ENCODE measurements at regions not wholly inside any gene's neighbourhood (a gene's known extent, or its start where the extent isn't known, plus 50 kb on each side); places are given as distances from the start of the nearest gene placed in this dataset.

DNA sequence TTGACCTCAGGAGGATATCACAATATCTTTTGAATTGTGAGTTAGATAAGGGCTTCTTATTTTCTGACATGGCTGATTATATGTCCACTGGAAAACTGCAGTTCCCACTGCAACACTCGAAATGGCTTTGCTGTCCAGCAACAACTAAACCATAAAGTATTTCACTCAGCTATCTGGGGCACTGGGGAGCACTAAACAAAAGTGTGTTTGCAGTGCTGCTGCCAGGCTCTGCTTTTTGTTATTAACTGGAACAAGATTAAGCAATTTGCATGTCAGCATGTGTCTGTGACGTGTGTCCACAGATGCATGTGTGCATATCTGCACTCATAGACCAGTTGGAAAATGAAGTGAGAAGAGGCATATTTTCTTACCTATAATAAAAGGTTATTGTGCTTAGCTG, 107.8 kb upstream of the CCN2 start:
- H3K4me1 ChIP-seq (ENCODE audit: control insufficient read depth, insufficient read depth, low read length) = peaks cover 8% of the 10 kb centered on the region; the same call in 1 of the 2 replicates
- no peaks in the 10 kb centered on the region for H3K27me3 ChIP-seq (ENCODE audit: control insufficient read depth, insufficient read depth, low read length)
- H3K9ac ChIP-seq (ENCODE audit: low read depth, low read length) = no peak overlapping the region
- no peak overlapping the region for H3K27ac ChIP-seq (ENCODE audit: low read depth, low read length)
- no peaks in the 10 kb centered on the region for H3K9me3 ChIP-seq (ENCODE audit: control insufficient read depth, insufficient read depth, low read length)
- no peak overlapping the region for H3K4me3 ChIP-seq (ENCODE audit: low read depth, low read length)
- no peaks in the 10 kb centered on the region for H3K36me3 ChIP-seq (ENCODE audit: control insufficient read depth, insufficient read depth, low read length)

DNA sequence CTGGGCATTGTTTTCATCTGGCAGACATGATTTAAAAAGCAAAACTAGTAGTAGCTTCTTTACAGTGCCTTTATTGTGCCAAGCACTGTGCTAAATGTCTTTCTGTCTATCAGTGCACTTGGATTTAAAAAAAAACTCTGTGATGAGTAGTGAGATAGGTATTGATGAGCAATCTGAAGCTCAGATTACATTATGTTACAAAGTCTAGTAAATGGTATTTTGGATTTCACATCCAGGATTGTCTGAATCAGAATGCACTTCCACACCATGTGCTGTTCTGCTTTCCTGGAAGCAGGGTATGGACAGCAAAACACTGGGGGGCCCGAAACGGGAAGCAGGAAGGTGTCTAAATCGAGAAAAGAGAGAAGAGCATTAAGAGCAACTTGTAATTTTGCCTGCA, 103.4 kb upstream of the CCN2 start:
- H3K27me3 ChIP-seq (ENCODE audit: control insufficient read depth, insufficient read depth, low read length) = no peaks in the 10 kb centered on the region
- H3K27ac ChIP-seq (ENCODE audit: low read depth, low read length) = no peak overlapping the region
- no peak overlapping the region for H3K4me3 ChIP-seq (ENCODE audit: low read depth, low read length)
- no peak overlapping the region for H3K9ac ChIP-seq (ENCODE audit: low read depth, low read length)
- H3K36me3 ChIP-seq (ENCODE audit: control insufficient read depth, insufficient read depth, low read length) = no peaks in the 10 kb centered on the region
- H3K9me3 ChIP-seq (ENCODE audit: control insufficient read depth, insufficient read depth, low read length) = no peaks in the 10 kb centered on the region
- H3K4me1 ChIP-seq (ENCODE audit: control insufficient read depth, insufficient read depth, low read length) = no peaks in the 10 kb centered on the region

DNA sequence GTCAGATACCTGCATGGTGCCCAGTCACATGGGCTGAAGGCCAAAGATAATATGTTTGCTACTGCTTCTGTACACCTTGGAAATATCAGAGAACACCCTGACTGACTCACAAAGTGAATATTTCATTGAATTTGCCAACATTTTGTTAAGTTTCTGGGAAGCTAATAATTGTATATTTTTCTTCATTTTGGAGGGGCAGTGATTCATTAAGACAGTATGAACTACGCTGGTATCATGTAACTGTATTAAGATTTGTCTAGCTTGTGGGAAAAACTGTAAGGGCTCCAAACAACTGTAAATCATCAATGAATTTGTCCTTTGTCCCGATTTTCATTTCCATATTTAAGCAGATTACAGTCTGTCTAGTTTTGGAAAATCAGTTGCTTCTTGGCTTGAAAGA, 102.3 kb upstream of the CCN2 start:
- Histone ChIP-seq H3K4me3 (ENCODE audit: low read depth, low read length) (no peak overlapping the region), H3K36me3 (ENCODE audit: control insufficient read depth, insufficient read depth, low read length) (no peaks in the 10 kb centered on the region), H3K27me3 (ENCODE audit: control insufficient read depth, insufficient read depth, low read length) (no peaks in the 10 kb centered on the region), H3K9ac (ENCODE audit: low read depth, low read length) (no peak overlapping the region), H3K4me1 (ENCODE audit: control insufficient read depth, insufficient read depth, low read length) (no peaks in the 10 kb centered on the region), H3K27ac (ENCODE audit: low read depth, low read length) (no peak overlapping the region), H3K9me3 (ENCODE audit: control insufficient read depth, insufficient read depth, low read length) (no peaks in the 10 kb centered on the region)

DNA sequence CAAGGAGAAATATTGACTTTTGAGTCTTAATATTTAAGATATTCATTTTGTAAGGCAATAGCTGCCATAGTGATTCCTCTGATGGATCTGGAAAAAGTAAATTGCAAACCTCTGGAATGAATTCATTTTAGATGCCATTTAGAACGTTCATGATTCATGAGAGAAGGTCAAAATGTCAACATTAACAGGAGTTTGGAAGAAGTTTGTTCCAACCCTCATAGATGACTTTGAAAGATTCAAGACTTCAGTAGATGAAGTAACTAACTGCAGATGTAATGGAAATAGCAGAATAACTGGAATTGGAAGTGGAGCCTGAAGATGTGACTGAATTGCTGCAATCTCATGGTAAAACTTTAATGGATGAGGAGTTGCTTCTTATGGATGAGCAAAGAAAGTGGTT, 100.9 kb upstream of the CCN2 start:
- Histone ChIP-seq H3K4me1 (ENCODE audit: control insufficient read depth, insufficient read depth, low read length) (no peaks in the 10 kb centered on the region), H3K36me3 (ENCODE audit: control insufficient read depth, insufficient read depth, low read length) (no peaks in the 10 kb centered on the region), H3K4me3 (ENCODE audit: low read depth, low read length) (no peak overlapping the region), H3K9me3 (ENCODE audit: control insufficient read depth, insufficient read depth, low read length) (no peaks in the 10 kb centered on the region), H3K27ac (ENCODE audit: low read depth, low read length) (no peak overlapping the region), H3K9ac (ENCODE audit: low read depth, low read length) (no peak overlapping the region), H3K27me3 (ENCODE audit: control insufficient read depth, insufficient read depth, low read length) (no peaks in the 10 kb centered on the region)

DNA sequence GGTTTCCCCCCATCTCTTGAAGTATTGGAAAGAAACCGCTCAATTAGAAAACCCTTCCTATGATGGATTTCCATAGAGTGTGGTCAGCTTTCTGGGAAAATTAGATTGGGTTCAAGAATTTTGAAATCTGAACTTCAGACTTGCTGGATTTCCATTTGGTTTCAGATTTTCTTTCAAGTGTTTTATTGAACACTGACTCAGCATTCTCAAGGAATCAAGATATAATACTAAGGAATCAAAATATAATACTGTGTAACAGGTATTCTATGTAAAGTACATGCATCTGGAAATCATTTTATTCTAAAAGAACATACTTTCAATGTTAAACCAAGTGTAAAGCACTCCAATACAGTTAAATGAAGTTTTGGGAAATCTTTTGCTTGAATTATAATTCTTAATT, 94.7 kb upstream of the CCN2 start:
- no peak overlapping the region for H3K9ac ChIP-seq (ENCODE audit: low read depth, low read length)
- H3K4me1 ChIP-seq (ENCODE audit: control insufficient read depth, insufficient read depth, low read length) = no peaks in the 10 kb centered on the region
- no peaks in the 10 kb centered on the region for H3K9me3 ChIP-seq (ENCODE audit: control insufficient read depth, insufficient read depth, low read length)
- H3K27ac ChIP-seq (ENCODE audit: low read depth, low read length) = no peak overlapping the region
- H3K27me3 ChIP-seq (ENCODE audit: control insufficient read depth, insufficient read depth, low read length) = no peaks in the 10 kb centered on the region
- no peak overlapping the region for H3K4me3 ChIP-seq (ENCODE audit: low read depth, low read length)
- no peaks in the 10 kb centered on the region for H3K36me3 ChIP-seq (ENCODE audit: control insufficient read depth, insufficient read depth, low read length)

DNA sequence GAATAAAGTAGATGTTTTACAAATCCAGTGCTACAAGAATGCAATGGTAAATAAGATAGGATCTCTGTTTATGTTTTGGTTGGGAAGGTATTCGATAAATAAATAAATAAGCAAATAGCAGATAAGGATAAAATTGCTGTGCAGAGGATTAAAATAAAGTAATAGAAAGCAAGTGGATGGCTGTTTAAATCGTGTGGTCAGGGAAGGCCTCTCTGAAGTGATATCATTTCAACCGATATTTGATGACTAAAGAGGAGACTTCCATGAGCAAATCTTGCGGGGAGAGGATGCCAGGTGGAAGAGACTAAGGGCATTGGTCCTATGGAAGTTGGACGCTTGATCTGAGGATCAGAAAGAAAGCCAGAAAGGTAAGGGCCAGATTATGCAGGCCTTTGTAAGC, 92.0 kb upstream of the CCN2 start:
- no peaks in the 10 kb centered on the region for H3K27me3 ChIP-seq (ENCODE audit: control insufficient read depth, insufficient read depth, low read length)
- H3K4me1 ChIP-seq (ENCODE audit: control insufficient read depth, insufficient read depth, low read length) = no peaks in the 10 kb centered on the region
- H3K9me3 ChIP-seq (ENCODE audit: control insufficient read depth, insufficient read depth, low read length) = no peaks in the 10 kb centered on the region
- no peak overlapping the region for H3K9ac ChIP-seq (ENCODE audit: low read depth, low read length)
- no peak overlapping the region for H3K27ac ChIP-seq (ENCODE audit: low read depth, low read length)
- no peak overlapping the region for H3K4me3 ChIP-seq (ENCODE audit: low read depth, low read length)
- H3K36me3 ChIP-seq (ENCODE audit: control insufficient read depth, insufficient read depth, low read length) = no peaks in the 10 kb centered on the region

DNA sequence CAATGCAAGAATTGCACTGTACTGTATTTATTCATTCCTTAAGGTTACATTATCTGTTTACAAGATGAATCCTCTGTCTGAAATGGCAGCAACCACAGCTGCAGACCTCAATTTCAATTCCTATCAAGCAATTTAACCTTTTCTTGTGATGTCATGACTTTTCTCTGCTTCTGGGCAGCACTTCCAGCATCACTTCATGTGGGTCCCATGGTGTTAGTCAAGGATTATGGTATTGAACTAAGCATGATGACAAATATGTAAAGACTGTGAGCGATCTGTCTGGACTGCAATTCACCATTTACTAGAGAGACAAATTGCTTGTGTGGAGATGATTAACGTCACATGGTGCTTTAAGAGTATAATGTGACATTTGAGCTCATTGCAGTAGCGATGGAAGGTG, 90.5 kb upstream of the CCN2 start:
- no peaks in the 10 kb centered on the region for H3K36me3 ChIP-seq (ENCODE audit: control insufficient read depth, insufficient read depth, low read length)
- no peaks in the 10 kb centered on the region for H3K27me3 ChIP-seq (ENCODE audit: control insufficient read depth, insufficient read depth, low read length)
- H3K4me1 ChIP-seq (ENCODE audit: control insufficient read depth, insufficient read depth, low read length) = no peaks in the 10 kb centered on the region
- H3K4me3 ChIP-seq (ENCODE audit: low read depth, low read length) = no peak overlapping the region
- no peak overlapping the region for H3K9ac ChIP-seq (ENCODE audit: low read depth, low read length)
- H3K27ac ChIP-seq (ENCODE audit: low read depth, low read length) = no peak overlapping the region
- H3K9me3 ChIP-seq (ENCODE audit: control insufficient read depth, insufficient read depth, low read length) = no peaks in the 10 kb centered on the region

DNA sequence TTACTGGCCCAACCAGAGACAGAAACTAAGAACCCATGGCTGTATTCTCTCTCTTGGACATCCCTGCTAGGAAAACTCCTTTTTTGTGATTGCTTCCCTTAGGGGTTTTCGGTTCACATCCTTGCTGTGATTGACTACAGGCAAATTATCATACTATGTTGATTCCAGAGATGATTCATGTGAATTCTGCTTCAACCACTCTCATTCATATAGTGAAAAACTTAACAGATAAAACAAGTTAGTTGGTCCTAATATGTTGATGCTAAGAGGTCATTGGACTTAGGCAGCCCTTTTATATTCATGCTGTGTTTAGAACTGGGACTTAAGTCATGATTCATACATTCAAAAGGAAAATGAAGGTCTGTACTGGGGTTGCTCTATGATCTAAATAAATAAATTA, 76.9 kb upstream of the CCN2 start:
- no peaks in the 10 kb centered on the region for H3K9me3 ChIP-seq (ENCODE audit: control insufficient read depth, insufficient read depth, low read length)
- no peak overlapping the region for H3K4me3 ChIP-seq (ENCODE audit: low read depth, low read length)
- H3K27me3 ChIP-seq (ENCODE audit: control insufficient read depth, insufficient read depth, low read length) = no peaks in the 10 kb centered on the region
- no peak overlapping the region for H3K9ac ChIP-seq (ENCODE audit: low read depth, low read length)
- no peak overlapping the region for H3K27ac ChIP-seq (ENCODE audit: low read depth, low read length)
- peaks cover 18% of the 10 kb centered on the region for H3K4me1 ChIP-seq (ENCODE audit: control insufficient read depth, insufficient read depth, low read length)
- no peaks in the 10 kb centered on the region for H3K36me3 ChIP-seq (ENCODE audit: control insufficient read depth, insufficient read depth, low read length)

DNA sequence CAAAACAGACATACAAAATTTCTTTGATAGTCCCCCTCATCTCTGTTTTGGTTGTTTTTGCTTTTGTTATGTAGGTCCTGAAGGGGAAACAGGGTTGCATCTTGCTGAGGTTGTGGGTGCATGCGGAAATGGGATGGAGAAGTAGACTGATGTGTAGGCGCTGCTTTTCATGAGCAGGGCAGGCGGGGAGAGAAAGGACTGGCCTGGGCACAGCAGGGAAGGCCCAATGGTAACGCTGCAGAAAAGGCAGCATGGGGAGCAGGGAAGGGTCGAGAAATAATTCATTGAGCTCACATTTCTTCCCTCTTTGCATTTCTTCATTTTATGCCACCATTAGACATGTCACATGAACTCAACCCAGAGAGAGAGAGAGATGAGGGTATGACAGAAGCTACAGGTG, 74.3 kb upstream of the CCN2 start:
- Histone ChIP-seq H3K9me3 (ENCODE audit: control insufficient read depth, insufficient read depth, low read length) (no peaks in the 10 kb centered on the region), H3K4me1 (ENCODE audit: control insufficient read depth, insufficient read depth, low read length) (peaks cover 31% of the 10 kb centered on the region), H3K9ac (ENCODE audit: low read depth, low read length) (no peak overlapping the region), H3K36me3 (ENCODE audit: control insufficient read depth, insufficient read depth, low read length) (no peaks in the 10 kb centered on the region), H3K4me3 (ENCODE audit: low read depth, low read length) (no peak overlapping the region), H3K27ac (ENCODE audit: low read depth, low read length) (no peak overlapping the region), H3K27me3 (ENCODE audit: control insufficient read depth, insufficient read depth, low read length) (no peaks in the 10 kb centered on the region)

DNA sequence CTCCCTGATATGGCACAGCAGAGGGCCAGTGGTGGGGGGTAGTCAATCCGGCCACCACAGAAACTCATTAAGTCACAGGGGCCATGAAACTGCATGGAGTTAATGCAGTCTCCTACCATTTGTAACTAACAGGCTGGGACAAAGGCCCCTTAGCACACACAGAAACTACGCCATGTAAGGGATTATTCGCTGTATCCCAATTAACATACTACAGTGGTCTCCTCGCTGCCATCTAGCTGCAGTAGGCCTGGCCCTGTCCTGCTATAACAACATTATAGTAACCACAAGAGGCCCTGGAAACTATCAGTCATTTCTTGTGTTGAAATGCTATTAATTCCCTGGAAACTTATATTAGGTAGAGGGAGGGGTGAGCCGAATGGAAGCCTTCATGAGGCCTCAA, 72.3 kb upstream of the CCN2 start:
- Histone ChIP-seq H3K4me1 (ENCODE audit: control insufficient read depth, insufficient read depth, low read length) (peaks cover 31% of the 10 kb centered on the region), H3K36me3 (ENCODE audit: control insufficient read depth, insufficient read depth, low read length) (no peaks in the 10 kb centered on the region), H3K9ac (ENCODE audit: low read depth, low read length) (no peak overlapping the region), H3K4me3 (ENCODE audit: low read depth, low read length) (no peak overlapping the region), H3K27ac (ENCODE audit: low read depth, low read length) (no peak overlapping the region), H3K27me3 (ENCODE audit: control insufficient read depth, insufficient read depth, low read length) (no peaks in the 10 kb centered on the region), H3K9me3 (ENCODE audit: control insufficient read depth, insufficient read depth, low read length) (no peaks in the 10 kb centered on the region)

DNA sequence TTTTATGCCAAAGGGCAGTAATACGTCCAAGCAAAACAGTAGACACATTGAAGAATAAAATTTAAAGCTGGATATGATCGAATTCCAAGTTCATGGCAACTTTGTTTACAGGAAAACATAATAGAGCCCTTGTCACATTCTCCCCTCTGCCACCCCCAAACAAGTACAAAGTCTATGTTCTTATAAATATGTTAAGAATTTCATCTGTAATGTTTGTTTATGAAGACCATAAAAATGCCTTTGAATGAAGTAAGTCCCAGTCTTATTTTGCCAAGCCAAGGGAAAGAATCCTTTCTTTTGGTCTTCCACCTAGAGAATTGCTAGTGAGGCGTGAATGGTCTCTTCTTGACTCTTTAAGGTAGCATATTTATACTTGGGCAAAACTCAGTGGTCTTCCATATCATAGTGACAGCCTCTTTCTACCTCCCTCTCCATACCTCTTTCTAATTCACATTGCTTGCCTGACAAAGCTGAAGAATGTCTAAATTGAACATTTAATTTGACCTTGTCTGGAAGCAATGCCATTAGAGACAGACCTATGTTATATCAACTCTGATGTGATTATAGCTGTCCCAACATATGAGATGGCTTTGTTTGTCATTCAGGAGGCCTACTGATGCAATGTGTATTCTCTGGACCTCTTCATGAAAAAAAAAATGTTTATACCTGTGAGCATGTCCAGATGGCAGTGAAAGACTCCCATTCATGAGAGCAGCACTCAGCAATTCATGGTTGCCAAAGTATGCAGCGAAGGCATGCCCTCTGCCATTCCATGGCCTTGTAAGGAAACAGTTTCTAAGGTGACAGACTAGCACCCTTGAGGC, 70.6 kb upstream of the CCN2 start:
- Histone ChIP-seq H3K9me3 (ENCODE audit: control insufficient read depth, insufficient read depth, low read length) (no peaks in the 10 kb centered on the region), H3K4me1 (ENCODE audit: control insufficient read depth, insufficient read depth, low read length) (peaks cover 31% of the 10 kb centered on the region), H3K27ac (ENCODE audit: low read depth, low read length) (no peak overlapping the region), H3K27me3 (ENCODE audit: control insufficient read depth, insufficient read depth, low read length) (no peaks in the 10 kb centered on the region), H3K9ac (ENCODE audit: low read depth, low read length) (no peak overlapping the region), H3K36me3 (ENCODE audit: control insufficient read depth, insufficient read depth, low read length) (no peaks in the 10 kb centered on the region), H3K4me3 (ENCODE audit: low read depth, low read length) (no peak overlapping the region)

All from HUES48 (cell line).